Choroid plexus epithelial cell (primary cell): ENCODE measurements at regions not wholly inside any gene's neighbourhood (a gene's known extent, or its start where the extent isn't known, plus 50 kb on each side); places are given as distances from the start of the nearest gene placed in this dataset.

ENCODE experiments used
- DNase-seq: peaks from one replicate; pipeline ENCODE4 v3.0.0-alpha.2; 2010; ENCODE audit warnings: low read depth
- H3K4me3 ChIP-seq: 2 replicates; pipeline ENCODE4 v1.5.1; 2011; ENCODE audit warnings: low read depth, mild to moderate bottlenecking, control low read depth, low read length, moderate library complexity
- TF ChIP-seq, protein P1 (sequence below): conservative IDR thresholded peaks from 2 replicates; pipeline ENCODE4 v1.5.1; 2011; ENCODE audit warnings: low read depth, mild to moderate bottlenecking, control low read depth, inconsistent platforms, low read length, moderate library complexity

DNA sequence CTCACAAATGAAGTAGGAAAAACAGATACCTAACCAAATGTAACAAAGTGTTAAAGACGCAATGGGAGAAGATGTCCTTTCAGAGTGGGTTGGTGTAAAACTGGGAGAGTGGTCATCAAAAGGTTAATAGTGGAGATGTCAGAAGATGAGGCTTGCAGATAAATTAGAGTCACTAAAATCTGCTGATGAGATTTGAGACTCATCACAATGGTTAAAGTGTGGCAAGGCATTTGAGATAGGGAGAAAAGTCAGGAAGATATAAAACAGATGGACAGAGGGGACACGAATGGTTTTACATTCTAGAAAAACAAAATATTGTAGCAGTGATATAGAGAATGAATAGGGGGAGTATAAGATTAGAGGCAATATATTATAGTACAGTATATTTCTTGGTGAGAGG lies 406.0 kb upstream of the SEMA6A start:
- no peak overlapping the region for H3K4me3 ChIP-seq
- DNase-seq = no peak
- TF ChIP-seq, protein P1, sequence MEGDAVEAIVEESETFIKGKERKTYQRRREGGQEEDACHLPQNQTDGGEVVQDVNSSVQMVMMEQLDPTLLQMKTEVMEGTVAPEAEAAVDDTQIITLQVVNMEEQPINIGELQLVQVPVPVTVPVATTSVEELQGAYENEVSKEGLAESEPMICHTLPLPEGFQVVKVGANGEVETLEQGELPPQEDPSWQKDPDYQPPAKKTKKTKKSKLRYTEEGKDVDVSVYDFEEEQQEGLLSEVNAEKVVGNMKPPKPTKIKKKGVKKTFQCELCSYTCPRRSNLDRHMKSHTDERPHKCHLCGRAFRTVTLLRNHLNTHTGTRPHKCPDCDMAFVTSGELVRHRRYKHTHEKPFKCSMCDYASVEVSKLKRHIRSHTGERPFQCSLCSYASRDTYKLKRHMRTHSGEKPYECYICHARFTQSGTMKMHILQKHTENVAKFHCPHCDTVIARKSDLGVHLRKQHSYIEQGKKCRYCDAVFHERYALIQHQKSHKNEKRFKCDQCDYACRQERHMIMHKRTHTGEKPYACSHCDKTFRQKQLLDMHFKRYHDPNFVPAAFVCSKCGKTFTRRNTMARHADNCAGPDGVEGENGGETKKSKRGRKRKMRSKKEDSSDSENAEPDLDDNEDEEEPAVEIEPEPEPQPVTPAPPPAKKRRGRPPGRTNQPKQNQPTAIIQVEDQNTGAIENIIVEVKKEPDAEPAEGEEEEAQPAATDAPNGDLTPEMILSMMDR = no peak

DNA sequence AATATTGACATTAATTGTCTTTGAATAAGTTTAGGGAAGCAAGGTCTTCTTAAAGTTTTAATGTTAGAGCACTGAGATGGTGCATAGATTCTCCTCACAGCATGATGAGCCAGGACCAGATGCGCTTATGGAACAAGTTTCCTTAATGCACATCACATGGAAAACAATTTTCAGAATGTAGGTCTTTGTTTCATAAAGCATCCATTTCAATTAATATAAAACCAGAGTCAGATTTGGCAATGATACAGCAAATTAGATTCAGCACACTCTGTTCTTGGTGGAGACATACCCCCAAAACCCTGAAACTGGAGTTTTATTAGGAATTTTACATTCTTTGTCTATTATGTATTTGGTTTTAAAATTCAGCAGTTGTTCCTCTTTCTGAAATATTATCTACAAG lies 402.1 kb upstream of the SEMA6A start:
- DNase-seq = no peak
- TF ChIP-seq, protein P1 = no peak

DNA sequence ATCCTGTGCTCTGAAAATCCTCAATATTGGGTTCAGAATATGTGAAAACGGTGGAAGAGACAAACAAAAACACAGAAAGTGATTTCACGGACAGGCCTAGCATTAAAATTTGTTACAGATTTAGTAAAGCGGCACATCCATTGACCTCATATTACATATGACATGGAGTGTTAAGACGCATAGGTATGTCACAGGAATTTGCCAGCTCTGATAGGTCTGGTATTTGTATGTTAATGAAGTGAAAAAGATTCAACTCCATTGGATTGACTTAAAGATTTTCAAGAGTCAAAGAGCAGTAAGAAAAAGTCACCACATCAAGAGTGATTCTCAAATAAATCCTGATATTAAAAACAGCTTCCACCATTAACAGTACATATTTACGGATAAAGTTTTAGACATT lies 396.5 kb upstream of the SEMA6A start:
- no peak overlapping the region for H3K4me3 ChIP-seq
- DNase-seq = no peak
- TF ChIP-seq, protein P1 = no peak

More for the DNA sequence above, 402.1 kb upstream of the SEMA6A start:
- H3K4me3 ChIP-seq = no peak overlapping the region

DNA sequence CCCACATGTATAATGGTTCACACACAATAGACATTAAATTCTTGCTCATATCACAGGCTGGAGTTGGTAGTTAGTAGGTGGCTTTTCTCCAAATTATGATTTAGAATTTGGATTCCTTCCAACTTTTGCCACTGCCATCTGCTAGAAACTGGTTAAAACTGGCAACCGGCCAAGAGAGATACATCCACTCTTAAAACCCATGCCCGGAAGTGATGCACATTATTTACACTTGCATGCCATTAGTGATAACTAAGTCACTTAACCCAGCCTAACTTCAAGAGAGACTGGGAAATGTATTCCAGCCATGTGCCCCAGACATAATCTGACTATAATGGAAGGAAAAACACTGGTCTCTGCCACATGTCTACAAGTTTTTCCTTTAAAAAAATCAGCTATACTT lies 395.7 kb upstream of the SEMA6A start:
- no peak overlapping the region for H3K4me3 ChIP-seq
- DNase-seq = peak; percentile 1
- TF ChIP-seq, protein P1 = no peak

DNA sequence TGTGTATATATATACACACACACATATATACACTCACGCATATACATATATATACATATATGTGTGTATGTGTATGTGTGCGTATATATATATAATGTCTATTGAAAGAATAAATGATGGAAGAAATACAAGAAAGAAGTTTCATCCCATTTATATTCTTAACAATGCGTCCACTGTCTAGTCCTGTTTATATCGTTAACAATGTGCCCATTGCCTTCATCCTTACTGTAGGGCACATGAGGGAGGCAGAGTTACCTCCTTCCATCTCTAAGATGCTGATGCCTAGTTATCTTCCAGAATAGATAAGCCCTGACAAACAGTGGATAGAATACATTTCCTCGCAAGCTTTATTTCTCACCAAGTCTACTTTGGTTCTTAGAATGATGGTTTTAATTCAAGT lies 389.8 kb upstream of the SEMA6A start:
- DNase-seq = no peak
- no peak overlapping the region for H3K4me3 ChIP-seq
- TF ChIP-seq, protein P1 = no peak

DNA sequence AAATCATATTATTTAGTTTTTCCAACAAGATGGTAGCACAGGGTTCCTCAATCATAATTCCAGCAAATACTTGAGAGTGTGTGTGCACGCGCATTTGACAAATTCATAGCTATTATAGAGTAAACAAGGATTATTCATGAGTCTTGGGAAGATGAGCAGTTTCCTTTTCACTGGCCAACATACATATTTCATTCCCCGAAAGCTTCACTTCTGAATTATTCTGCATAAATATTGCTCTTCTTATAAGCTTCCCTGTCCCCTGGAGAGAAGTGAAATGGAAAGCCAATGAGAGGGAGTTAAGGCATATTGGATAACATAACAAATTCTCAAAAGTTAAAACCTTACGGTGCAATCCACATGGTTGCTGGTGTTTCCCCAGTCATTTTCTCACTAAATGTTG lies 386.4 kb upstream of the SEMA6A start:
- no peak for DNase-seq
- TF ChIP-seq, protein P1 = no peak
- no peak overlapping the region for H3K4me3 ChIP-seq

DNA sequence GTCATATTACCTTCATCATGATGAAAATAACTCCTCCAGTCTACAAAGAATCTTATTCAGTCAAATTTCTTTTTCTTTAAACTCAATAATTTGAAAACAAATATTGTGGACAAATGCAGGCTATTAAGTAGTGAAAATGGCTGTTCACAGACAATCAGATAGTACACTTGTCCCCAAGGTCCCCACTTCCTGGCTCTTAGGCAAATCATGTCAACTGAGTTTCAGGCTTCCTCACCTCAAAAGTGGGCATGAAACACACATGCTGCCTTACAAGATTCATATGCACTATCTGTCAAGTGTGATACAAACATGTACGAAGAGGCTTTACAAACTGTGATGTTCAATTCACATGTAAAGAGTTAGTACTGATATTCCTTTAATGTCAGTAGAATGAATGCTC lies 385.2 kb upstream of the SEMA6A start:
- TF ChIP-seq, protein P1 = no peak
- no peak overlapping the region for H3K4me3 ChIP-seq
- DNase-seq = no peak
